ENCODE measurements at regions not wholly inside any gene's neighbourhood (a gene's known extent, or its start where the extent isn't known, plus 50 kb on each side); places are given as distances from the start of the nearest gene placed in this dataset.

DNA sequence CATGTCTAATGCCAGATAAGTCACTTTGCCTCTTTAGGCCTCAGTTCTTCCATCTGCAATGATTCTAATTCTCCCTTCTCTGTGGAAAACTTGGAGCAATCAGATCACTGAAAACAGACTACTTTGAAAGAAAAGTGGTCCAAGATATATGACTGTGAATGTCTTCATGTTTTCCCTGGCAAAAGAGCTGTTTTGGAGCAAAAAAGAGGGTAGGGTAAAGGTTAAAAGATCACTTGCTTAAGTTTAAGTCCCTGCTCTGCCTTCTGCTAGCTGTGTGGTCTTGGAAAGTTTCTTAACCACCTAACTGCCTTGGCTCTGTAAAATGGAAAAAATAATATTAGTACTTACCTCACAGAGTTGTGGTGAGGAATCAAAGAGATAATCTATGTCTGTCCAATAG is 140.3 kb upstream of the PAK3 start:
- TF ChIP-seq, protein P1, sequence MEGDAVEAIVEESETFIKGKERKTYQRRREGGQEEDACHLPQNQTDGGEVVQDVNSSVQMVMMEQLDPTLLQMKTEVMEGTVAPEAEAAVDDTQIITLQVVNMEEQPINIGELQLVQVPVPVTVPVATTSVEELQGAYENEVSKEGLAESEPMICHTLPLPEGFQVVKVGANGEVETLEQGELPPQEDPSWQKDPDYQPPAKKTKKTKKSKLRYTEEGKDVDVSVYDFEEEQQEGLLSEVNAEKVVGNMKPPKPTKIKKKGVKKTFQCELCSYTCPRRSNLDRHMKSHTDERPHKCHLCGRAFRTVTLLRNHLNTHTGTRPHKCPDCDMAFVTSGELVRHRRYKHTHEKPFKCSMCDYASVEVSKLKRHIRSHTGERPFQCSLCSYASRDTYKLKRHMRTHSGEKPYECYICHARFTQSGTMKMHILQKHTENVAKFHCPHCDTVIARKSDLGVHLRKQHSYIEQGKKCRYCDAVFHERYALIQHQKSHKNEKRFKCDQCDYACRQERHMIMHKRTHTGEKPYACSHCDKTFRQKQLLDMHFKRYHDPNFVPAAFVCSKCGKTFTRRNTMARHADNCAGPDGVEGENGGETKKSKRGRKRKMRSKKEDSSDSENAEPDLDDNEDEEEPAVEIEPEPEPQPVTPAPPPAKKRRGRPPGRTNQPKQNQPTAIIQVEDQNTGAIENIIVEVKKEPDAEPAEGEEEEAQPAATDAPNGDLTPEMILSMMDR (IDR thresholded peaks at IDR 0.05): no peak
- TF ChIP-seq EP300 (IDR thresholded peaks at IDR 0.05): no peak
- no peak for TF ChIP-seq POLR2AphosphoS5 (IDR thresholded peaks at IDR 0.05)
- no peak for TF ChIP-seq POLR2A (IDR thresholded peaks at IDR 0.05)

All from sigmoid colon (tissue), 4 donors.